ENCODE measurements at regions not wholly inside any gene's neighbourhood (a gene's known extent, or its start where the extent isn't known, plus 50 kb on each side); places are given as distances from the start of the nearest gene placed in this dataset.

GRCh38 chr1:22369294-22370189 is 82.1 kb upstream of the ZBTB40 start:
- Histone ChIP-seq H3K27me3 (ENCODE audit: insufficient read depth) (no peaks in the 10 kb centered on the region), H3K36me3 (ENCODE audit: insufficient read depth) (no peaks in the 10 kb centered on the region), H3K27ac (ENCODE audit: low read depth) (no peak overlapping the region), H3K4me3 (no peak overlapping the region), H4K20me1 (replicated peaks; ENCODE audit: insufficient read depth) (no peaks in the 10 kb centered on the region), H3K9me2 (ENCODE audit: insufficient read depth) (no peaks in the 10 kb centered on the region), H3K79me2 (replicated peaks; ENCODE audit: insufficient read depth) (no peaks in the 10 kb centered on the region), H3K4me1 (ENCODE audit: insufficient read depth) (no peaks in the 10 kb centered on the region), H3K4me2 (no peak overlapping the region), H2AFZ (no peak overlapping the region), H3F3A (replicated peaks; ENCODE audit: low read depth) (no peaks in the 10 kb centered on the region)
- ATAC-seq (no peak), DNase-seq (ENCODE audit: low spot score) (no peak)
- Mint-ChIP-seq H3K4me3 (no peak overlapping the region), H3K27ac (no peak overlapping the region; the same call in 1 of the 2 replicates), H3K4me1 (peaks cover 24% of the 10 kb centered on the region), H3K27me3 (ENCODE audit: insufficient read depth, low read depth, poor library complexity) (peaks cover 9% of the 10 kb centered on the region), H3K36me3 (ENCODE audit: low read depth) (no peaks in the 10 kb centered on the region; the same call in 2 of the 3 replicates), H3K9me3 (peaks cover 9% of the 10 kb centered on the region; the same call in 2 of the 3 replicates)
- TF ChIP-seq NANOG (IDR thresholded peaks at IDR 0.05; ENCODE audit: borderline replicate concordance) (no peak), EZH2phosphoT487 (IDR thresholded peaks at IDR 0.05; ENCODE audit: unreplicated experiment) (no peak), ETS1 (IDR thresholded peaks at IDR 0.05) (no peak)

- no peaks in the 10 kb centered on the region; the same call in 2 of the 3 replicates for H3K36me3 Mint-ChIP-seq (ENCODE audit: low read depth)
- H3K79me2 ChIP-seq (replicated peaks; ENCODE audit: insufficient read depth) = no peaks in the 10 kb centered on the region
- H3K27ac ChIP-seq (ENCODE audit: low read depth) = no peak overlapping the region
- no peak overlapping the region for H3K4me2 ChIP-seq
- no peaks in the 10 kb centered on the region for H3K9me2 ChIP-seq (ENCODE audit: insufficient read depth)
- H3K4me1 ChIP-seq (ENCODE audit: insufficient read depth) = no peaks in the 10 kb centered on the region
- no peaks in the 10 kb centered on the region for H3K36me3 ChIP-seq (ENCODE audit: insufficient read depth)
- no peaks in the 10 kb centered on the region for H4K20me1 ChIP-seq (replicated peaks; ENCODE audit: insufficient read depth)
- H3K27ac Mint-ChIP-seq = no peak overlapping the region
- DNase-seq (ENCODE audit: low spot score) (peak; percentile 42), ATAC-seq (peak; percentile 50; the same call in 2 of the 3 replicates)
- H3F3A ChIP-seq (replicated peaks; ENCODE audit: low read depth) = no peaks in the 10 kb centered on the region
- H3K27me3 ChIP-seq (ENCODE audit: insufficient read depth) = no peaks in the 10 kb centered on the region
- H3K27me3 Mint-ChIP-seq (ENCODE audit: insufficient read depth, low read depth, poor library complexity) = peaks cover 9% of the 10 kb centered on the region
- H3K4me3 ChIP-seq = no peak overlapping the region
- H3K4me3 Mint-ChIP-seq = no peak overlapping the region
- TF ChIP-seq JUNB (IDR thresholded peaks at IDR 0.05; ENCODE audit: unreplicated experiment) (no peak), REST (IDR thresholded peaks at IDR 0.05; ENCODE audit: unreplicated experiment) (peak; percentile 40), ETS1 (IDR thresholded peaks at IDR 0.05) (no peak)
- H2AFZ ChIP-seq = no peak overlapping the region
- peaks cover 9% of the 10 kb centered on the region; the same call in 2 of the 3 replicates for H3K9me3 Mint-ChIP-seq
- H3K4me1 Mint-ChIP-seq = peaks cover 18% of the 10 kb centered on the region
These were observed 81.5 kb upstream of the ZBTB40 start for GRCh38 chr1:22370190-22370498.
